SK-N-SH treated with all-trans-retinoic acid at 6 μM for 48 hours (cell line): ENCODE measurements at regions not wholly inside any gene's neighbourhood (a gene's known extent, or its start where the extent isn't known, plus 50 kb on each side); places are given as distances from the start of the nearest gene placed in this dataset.

Experiments used
- ATAC-seq: fragments of 200-7000 bp; cut with Tn5 transposase; 3 replicates; pipeline ENCODE4 v1.9.1; 2020; ENCODE audit warnings: mild to moderate bottlenecking, moderate library complexity
- ARNTL ChIP-seq: fragments of 450-650 bp; formaldehyde crosslinking; IDR thresholded peaks from 2 replicates; pipeline ENCODE4 v1.5.0; 2020; ENCODE audit warnings: low read depth, mild to moderate bottlenecking, moderate library complexity, borderline replicate concordance
- BACH2 ChIP-seq: fragments of 250-450 bp; sonication (Bioruptor Pico); IDR thresholded peaks from 2 replicates; pipeline ENCODE4 v1.9.0; 2021; ENCODE audit warnings: mild to moderate bottlenecking, borderline replicate concordance
- CSDC2 ChIP-seq: fragments of 250-450 bp; sonication (Bioruptor Pico); IDR thresholded peaks from 2 replicates; pipeline ENCODE4 v1.5.0; 2020; ENCODE audit warnings: mild to moderate bottlenecking, moderate library complexity
- ESRRG ChIP-seq: fragments of 250-450 bp; sonication (Bioruptor Pico); IDR thresholded peaks from 2 replicates; pipeline ENCODE4 v1.6.1; 2021; ENCODE audit warnings: mild to moderate bottlenecking
- GLIS3 ChIP-seq: fragments of 250-450 bp; sonication (Bioruptor Pico); IDR thresholded peaks from 2 replicates; pipeline ENCODE4 v1.5.0; 2020; ENCODE audit warnings: mild to moderate bottlenecking, moderate library complexity
- ISL1 ChIP-seq: fragments of 250-450 bp; sonication (Bioruptor Pico); IDR thresholded peaks from 2 replicates; pipeline ENCODE4 v2.1.2; 2022; ENCODE audit warnings: mild to moderate bottlenecking, moderate library complexity
- OSR1 ChIP-seq: fragments of 250-450 bp; sonication (Bioruptor Pico); IDR thresholded peaks from 2 replicates; pipeline ENCODE4 v1.8.0; 2022; ENCODE audit warnings: moderate library complexity, mild to moderate bottlenecking, inconsistent platforms
- PPARA ChIP-seq: fragments of 250-450 bp; sonication (Bioruptor Pico); IDR thresholded peaks from 2 replicates; pipeline ENCODE4 v1.5.0; 2020; ENCODE audit warnings: mild to moderate bottlenecking, borderline replicate concordance
- RARB ChIP-seq: fragments of 250-450 bp; sonication (Bioruptor Pico); IDR thresholded peaks from 2 replicates; pipeline ENCODE4 v1.8.0; 2021; ENCODE audit warnings: mild to moderate bottlenecking, moderate library complexity
- SNAI2 ChIP-seq: fragments of 250-450 bp; sonication (Bioruptor Pico); IDR thresholded peaks from 2 replicates; pipeline ENCODE4 v1.5.0; 2020; ENCODE audit warnings: mild to moderate bottlenecking, moderate library complexity
- TCF4 ChIP-seq: fragments of 250-450 bp; sonication (Bioruptor Pico); IDR thresholded peaks from 2 replicates; pipeline ENCODE4 v1.8.0; 2021; ENCODE audit warnings: mild to moderate bottlenecking, moderate library complexity, borderline replicate concordance
- TOX ChIP-seq: fragments of 250-450 bp; sonication (Bioruptor Pico); IDR thresholded peaks from 2 replicates; pipeline ENCODE4 v1.8.0; 2021; ENCODE audit warnings: mild to moderate bottlenecking, moderate library complexity, borderline replicate concordance
- ZC3H10 ChIP-seq: fragments of 250-450 bp; sonication (Bioruptor Pico); IDR thresholded peaks from 2 replicates; pipeline ENCODE4 v1.5.1; 2021; ENCODE audit warnings: mild to moderate bottlenecking, moderate library complexity
- ZFP3 ChIP-seq: fragments of 250-450 bp; sonication (Bioruptor Pico); IDR thresholded peaks from 2 replicates; pipeline ENCODE4 v1.5.0; 2020; ENCODE audit warnings: mild to moderate bottlenecking, moderate library complexity
- ZFP30 ChIP-seq: fragments of 450-650 bp; formaldehyde crosslinking; IDR thresholded peaks from 2 replicates; pipeline ENCODE4 v1.5.0; 2022; ENCODE audit warnings: mild to moderate bottlenecking, moderate library complexity
- ZNF565 ChIP-seq: fragments of 450-650 bp; formaldehyde crosslinking; conservative IDR thresholded peaks from 2 replicates; pipeline ENCODE4 v1.5.0; 2020; ENCODE audit warnings: low read depth, mild to moderate bottlenecking, moderate library complexity
- ZNF70 ChIP-seq: fragments of 450-650 bp; formaldehyde crosslinking; IDR thresholded peaks from 2 replicates; pipeline ENCODE4 v1.5.0; 2020; ENCODE audit warnings: mild to moderate bottlenecking, moderate library complexity
- TF ChIP-seq, protein P1 (sequence below): fragments of 250-450 bp; sonication (Bioruptor Pico); IDR thresholded peaks from 2 replicates; pipeline ENCODE4 v1.5.0; 2020; ENCODE audit warnings: mild to moderate bottlenecking, moderate library complexity
- TF ChIP-seq, protein P2 (sequence below): fragments of 250-450 bp; sonication (Bioruptor Pico); IDR thresholded peaks from 2 replicates; pipeline ENCODE4 v1.8.0; 2021; ENCODE audit warnings: low read depth, mild to moderate bottlenecking, moderate library complexity, borderline replicate concordance
- TF ChIP-seq, protein P3 (sequence below): fragments of 250-450 bp; sonication (Bioruptor Pico); IDR thresholded peaks from 2 replicates; pipeline ENCODE4 v1.5.1; 2020; ENCODE audit warnings: low read depth, mild to moderate bottlenecking, moderate library complexity
- TF ChIP-seq, protein P4 (sequence below): fragments of 250-450 bp; sonication (Bioruptor Pico); IDR thresholded peaks from 2 replicates; pipeline ENCODE4 v1.8.0; 2020; ENCODE audit warnings: mild to moderate bottlenecking, moderate library complexity, borderline replicate concordance
- TF ChIP-seq, protein P5 (sequence below): fragments of 250-450 bp; sonication (Bioruptor Pico); IDR thresholded peaks from 2 replicates; pipeline ENCODE4 v1.5.1; 2021; ENCODE audit warnings: mild to moderate bottlenecking, moderate library complexity

DNA sequence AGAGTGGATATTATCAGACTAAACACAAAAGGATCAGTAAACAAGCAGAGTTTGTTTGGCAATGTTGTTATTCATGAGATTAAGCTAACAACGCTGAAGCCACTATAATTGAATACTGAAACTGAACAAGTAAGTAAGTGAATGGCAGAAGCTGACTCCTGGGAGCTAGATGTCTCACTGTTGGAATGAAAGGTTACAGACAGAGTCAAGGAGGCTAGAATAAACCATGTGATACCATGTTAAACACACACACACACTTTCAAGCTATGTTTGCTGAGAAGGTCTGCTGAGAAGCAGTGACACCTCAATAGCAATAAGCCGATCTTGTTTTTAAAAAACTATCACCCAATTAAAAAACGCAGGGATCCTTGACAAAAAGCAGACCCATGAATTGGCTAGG is 1609.4 kb upstream of the MIR17HG start:
- no peak for ATAC-seq
- TF ChIP-seq ZFP30 (CRISPR knock-in tag) (no peak), ARNTL (CRISPR knock-in tag) (no peak), OSR1 (CRISPR knock-in tag) (no peak), PPARA (CRISPR knock-in tag) (no peak), CSDC2 (no peak), GLIS3 (CRISPR knock-in tag) (no peak), ZNF70 (no peak), ZC3H10 (CRISPR knock-in tag) (no peak), TOX (no peak), RARB (CRISPR knock-in tag) (no peak), ISL1 (no peak), ESRRG (CRISPR knock-in tag) (no peak), BACH2 (no peak), SNAI2 (CRISPR knock-in tag) (no peak), TCF4 (no peak), ZFP3 (CRISPR knock-in tag) (no peak)
- TF ChIP-seq, protein P1, sequence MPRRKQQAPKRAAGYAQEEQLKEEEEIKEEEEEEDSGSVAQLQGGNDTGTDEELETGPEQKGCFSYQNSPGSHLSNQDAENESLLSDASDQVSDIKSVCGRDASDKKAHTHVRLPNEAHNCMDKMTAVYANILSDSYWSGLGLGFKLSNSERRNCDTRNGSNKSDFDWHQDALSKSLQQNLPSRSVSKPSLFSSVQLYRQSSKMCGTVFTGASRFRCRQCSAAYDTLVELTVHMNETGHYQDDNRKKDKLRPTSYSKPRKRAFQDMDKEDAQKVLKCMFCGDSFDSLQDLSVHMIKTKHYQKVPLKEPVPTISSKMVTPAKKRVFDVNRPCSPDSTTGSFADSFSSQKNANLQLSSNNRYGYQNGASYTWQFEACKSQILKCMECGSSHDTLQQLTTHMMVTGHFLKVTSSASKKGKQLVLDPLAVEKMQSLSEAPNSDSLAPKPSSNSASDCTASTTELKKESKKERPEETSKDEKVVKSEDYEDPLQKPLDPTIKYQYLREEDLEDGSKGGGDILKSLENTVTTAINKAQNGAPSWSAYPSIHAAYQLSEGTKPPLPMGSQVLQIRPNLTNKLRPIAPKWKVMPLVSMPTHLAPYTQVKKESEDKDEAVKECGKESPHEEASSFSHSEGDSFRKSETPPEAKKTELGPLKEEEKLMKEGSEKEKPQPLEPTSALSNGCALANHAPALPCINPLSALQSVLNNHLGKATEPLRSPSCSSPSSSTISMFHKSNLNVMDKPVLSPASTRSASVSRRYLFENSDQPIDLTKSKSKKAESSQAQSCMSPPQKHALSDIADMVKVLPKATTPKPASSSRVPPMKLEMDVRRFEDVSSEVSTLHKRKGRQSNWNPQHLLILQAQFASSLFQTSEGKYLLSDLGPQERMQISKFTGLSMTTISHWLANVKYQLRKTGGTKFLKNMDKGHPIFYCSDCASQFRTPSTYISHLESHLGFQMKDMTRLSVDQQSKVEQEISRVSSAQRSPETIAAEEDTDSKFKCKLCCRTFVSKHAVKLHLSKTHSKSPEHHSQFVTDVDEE (CRISPR knock-in tag): no peak
- TF ChIP-seq, protein P2, sequence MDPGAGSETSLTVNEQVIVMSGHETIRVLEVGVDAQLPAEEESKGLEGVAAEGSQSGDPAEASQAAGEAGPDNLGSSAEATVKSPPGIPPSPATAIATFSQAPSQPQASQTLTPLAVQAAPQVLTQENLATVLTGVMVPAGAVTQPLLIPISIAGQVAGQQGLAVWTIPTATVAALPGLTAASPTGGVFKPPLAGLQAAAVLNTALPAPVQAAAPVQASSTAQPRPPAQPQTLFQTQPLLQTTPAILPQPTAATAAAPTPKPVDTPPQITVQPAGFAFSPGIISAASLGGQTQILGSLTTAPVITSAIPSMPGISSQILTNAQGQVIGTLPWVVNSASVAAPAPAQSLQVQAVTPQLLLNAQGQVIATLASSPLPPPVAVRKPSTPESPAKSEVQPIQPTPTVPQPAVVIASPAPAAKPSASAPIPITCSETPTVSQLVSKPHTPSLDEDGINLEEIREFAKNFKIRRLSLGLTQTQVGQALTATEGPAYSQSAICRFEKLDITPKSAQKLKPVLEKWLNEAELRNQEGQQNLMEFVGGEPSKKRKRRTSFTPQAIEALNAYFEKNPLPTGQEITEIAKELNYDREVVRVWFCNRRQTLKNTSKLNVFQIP (CRISPR knock-in tag): no peak
- TF ChIP-seq, protein P3, sequence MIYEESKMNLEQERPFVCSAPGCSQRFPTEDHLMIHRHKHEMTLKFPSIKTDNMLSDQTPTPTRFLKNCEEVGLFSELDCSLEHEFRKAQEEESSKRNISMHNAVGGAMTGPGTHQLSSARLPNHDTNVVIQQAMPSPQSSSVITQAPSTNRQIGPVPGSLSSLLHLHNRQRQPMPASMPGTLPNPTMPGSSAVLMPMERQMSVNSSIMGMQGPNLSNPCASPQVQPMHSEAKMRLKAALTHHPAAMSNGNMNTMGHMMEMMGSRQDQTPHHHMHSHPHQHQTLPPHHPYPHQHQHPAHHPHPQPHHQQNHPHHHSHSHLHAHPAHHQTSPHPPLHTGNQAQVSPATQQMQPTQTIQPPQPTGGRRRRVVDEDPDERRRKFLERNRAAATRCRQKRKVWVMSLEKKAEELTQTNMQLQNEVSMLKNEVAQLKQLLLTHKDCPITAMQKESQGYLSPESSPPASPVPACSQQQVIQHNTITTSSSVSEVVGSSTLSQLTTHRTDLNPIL (CRISPR knock-in tag): no peak
- TF ChIP-seq, protein P4, sequence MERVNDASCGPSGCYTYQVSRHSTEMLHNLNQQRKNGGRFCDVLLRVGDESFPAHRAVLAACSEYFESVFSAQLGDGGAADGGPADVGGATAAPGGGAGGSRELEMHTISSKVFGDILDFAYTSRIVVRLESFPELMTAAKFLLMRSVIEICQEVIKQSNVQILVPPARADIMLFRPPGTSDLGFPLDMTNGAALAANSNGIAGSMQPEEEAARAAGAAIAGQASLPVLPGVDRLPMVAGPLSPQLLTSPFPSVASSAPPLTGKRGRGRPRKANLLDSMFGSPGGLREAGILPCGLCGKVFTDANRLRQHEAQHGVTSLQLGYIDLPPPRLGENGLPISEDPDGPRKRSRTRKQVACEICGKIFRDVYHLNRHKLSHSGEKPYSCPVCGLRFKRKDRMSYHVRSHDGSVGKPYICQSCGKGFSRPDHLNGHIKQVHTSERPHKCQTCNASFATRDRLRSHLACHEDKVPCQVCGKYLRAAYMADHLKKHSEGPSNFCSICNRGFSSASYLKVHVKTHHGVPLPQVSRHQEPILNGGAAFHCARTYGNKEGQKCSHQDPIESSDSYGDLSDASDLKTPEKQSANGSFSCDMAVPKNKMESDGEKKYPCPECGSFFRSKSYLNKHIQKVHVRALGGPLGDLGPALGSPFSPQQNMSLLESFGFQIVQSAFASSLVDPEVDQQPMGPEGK (CRISPR knock-in tag): no peak

DNA sequence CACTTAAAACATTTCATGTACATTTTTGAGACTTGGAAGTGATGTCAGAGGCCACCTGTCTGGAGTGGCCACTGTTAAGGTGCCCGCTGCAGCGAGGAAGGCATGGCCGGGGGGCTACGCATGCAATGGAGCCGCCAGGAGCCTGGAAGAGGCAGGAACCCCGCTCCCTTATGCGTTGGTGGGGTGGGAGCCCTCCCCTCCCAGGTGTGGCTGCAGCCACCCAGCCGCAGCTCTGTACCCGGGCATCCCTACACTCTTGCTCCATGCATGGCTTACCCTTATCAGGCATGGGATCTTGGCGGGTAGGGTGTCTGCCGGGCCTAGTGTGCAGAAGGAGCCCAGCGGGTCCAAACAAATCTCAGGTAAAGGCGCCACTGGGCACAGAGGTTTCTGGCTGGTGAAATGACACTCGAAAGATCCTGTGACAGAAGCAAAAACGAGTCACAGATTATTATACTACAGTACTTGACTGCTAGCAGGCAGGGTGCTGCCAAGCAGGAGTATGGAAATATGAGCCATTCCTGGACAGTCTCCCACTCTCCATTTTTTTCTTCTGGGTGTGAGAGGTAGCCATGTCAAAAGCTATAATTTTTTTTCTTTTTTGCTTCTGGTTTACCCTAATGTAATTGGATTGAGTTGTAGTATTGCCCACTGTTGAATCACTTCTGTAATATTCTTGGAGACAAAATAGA is 1606.3 kb upstream of the MIR17HG start:
- no peak for ATAC-seq
- TF ChIP-seq TCF4: no peak
- TF ChIP-seq PPARA (CRISPR knock-in tag): no peak
- TF ChIP-seq, protein P2 (CRISPR knock-in tag): no peak
- TF ChIP-seq ISL1: no peak
- TF ChIP-seq TOX: no peak
- TF ChIP-seq, protein P4 (CRISPR knock-in tag): no peak
- TF ChIP-seq ESRRG (CRISPR knock-in tag): no peak
- TF ChIP-seq SNAI2 (CRISPR knock-in tag): no peak
- TF ChIP-seq ZNF565 (CRISPR knock-in tag): no peak
- TF ChIP-seq, protein P3 (CRISPR knock-in tag): no peak
- TF ChIP-seq BACH2: no peak
- no peak for TF ChIP-seq ZFP3 (CRISPR knock-in tag)
- no peak for TF ChIP-seq GLIS3 (CRISPR knock-in tag)
- no peak for TF ChIP-seq ZC3H10 (CRISPR knock-in tag)
- no peak for TF ChIP-seq OSR1 (CRISPR knock-in tag)
- TF ChIP-seq ZFP30 (CRISPR knock-in tag): no peak
- TF ChIP-seq ARNTL (CRISPR knock-in tag): no peak
- TF ChIP-seq CSDC2: no peak
- TF ChIP-seq, protein P5, sequence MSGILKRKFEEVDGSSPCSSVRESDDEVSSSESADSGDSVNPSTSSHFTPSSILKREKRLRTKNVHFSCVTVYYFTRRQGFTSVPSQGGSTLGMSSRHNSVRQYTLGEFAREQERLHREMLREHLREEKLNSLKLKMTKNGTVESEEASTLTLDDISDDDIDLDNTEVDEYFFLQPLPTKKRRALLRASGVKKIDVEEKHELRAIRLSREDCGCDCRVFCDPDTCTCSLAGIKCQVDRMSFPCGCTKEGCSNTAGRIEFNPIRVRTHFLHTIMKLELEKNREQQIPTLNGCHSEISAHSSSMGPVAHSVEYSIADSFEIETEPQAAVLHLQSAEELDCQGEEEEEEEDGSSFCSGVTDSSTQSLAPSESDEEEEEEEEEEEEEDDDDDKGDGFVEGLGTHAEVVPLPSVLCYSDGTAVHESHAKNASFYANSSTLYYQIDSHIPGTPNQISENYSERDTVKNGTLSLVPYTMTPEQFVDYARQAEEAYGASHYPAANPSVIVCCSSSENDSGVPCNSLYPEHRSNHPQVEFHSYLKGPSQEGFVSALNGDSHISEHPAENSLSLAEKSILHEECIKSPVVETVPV (CRISPR knock-in tag): no peak
- TF ChIP-seq, all 23 proteins: peak for 0
